ENCODE measurements at regions not wholly inside any gene's neighbourhood (a gene's known extent, or its start where the extent isn't known, plus 50 kb on each side); places are given as distances from the start of the nearest gene placed in this dataset.

GRCh38 chr13:72444999-72445398 is 282.4 kb downstream of the MZT1 start:
- Mint-ChIP-seq H3K27me3 (peaks cover 0 to 7% (median 0%) of the 10 kb centered on the region in 5 donors), H3K9me3 (peaks cover 3 to 18% (median 13%) of the 10 kb centered on the region in 11 donors), H3K27ac (no peak overlapping the region), H3K36me3 (peaks cover 0 to under 1% (median 0%) of the 10 kb centered on the region in 5 donors), H3K4me1 (no peaks in the 10 kb centered on the region), H3K4me3 (no peak overlapping the region)
- Histone ChIP-seq H3K36me3 (ENCODE audit: control insufficient read depth in 2 of 3, insufficient read depth in 3 of 3, low read length in 3 of 3) (no peaks in the 10 kb centered on the region), H3K27me3 (ENCODE audit: control insufficient read depth in 2 of 2, insufficient read depth in 2 of 2, low read length in 2 of 2) (no peaks in the 10 kb centered on the region), H3K4me3 (ENCODE audit: low read length) (no peak overlapping the region), H3K9me3 (ENCODE audit: control insufficient read depth in 2 of 3, low read length in 3 of 3) (no peaks in the 10 kb centered on the region), H3K4me1 (ENCODE audit: control insufficient read depth in 2 of 2, insufficient read depth in 2 of 2, low read length in 2 of 2) (no peaks in the 10 kb centered on the region), H3K27ac (ENCODE audit: low read depth, low read length) (no peak overlapping the region)
- POLR2A ChIA-PET: no interaction called here
- intact Hi-C loops (cut with micrococcal nuclease): no loop called here
- DNase-seq (no peak), ATAC-seq (no peak)
- CTCF ChIA-PET: interaction anchor here (0.7 kb wide), 1 partner anchor 44 kb away, joined by 3 read pairs; no protein-coding TSS in a partner anchor

- ChIA-PET CTCF (no interaction called here), POLR2A (no interaction called here)
- DNase-seq (no peak), ATAC-seq (no peak)
- Mint-ChIP-seq H3K4me3 (no peak overlapping the region), H3K27ac (no peak overlapping the region), H3K27me3 (peaks cover 0 to 2% (median 0%) of the 10 kb centered on the region in 5 donors), H3K9me3 (peaks cover 0 to 6% (median 0%) of the 10 kb centered on the region in 11 donors), H3K36me3 (no peaks in the 10 kb centered on the region), H3K4me1 (no peaks in the 10 kb centered on the region)
- H3K4me1 ChIP-seq (ENCODE audit: control insufficient read depth in 2 of 2, insufficient read depth in 2 of 2, low read length in 2 of 2): no peaks in the 10 kb centered on the region
- no peaks in the 10 kb centered on the region for H3K9me3 ChIP-seq (ENCODE audit: control insufficient read depth in 2 of 3, low read length in 3 of 3)
- H3K27ac ChIP-seq (ENCODE audit: low read depth, low read length): no peak overlapping the region
- H3K4me3 ChIP-seq (ENCODE audit: low read length): no peak overlapping the region
- intact Hi-C loops (cut with micrococcal nuclease): no loop called here
- H3K27me3 ChIP-seq (ENCODE audit: control insufficient read depth in 2 of 2, insufficient read depth in 2 of 2, low read length in 2 of 2): no peaks in the 10 kb centered on the region
- H3K36me3 ChIP-seq (ENCODE audit: control insufficient read depth in 2 of 3, insufficient read depth in 3 of 3, low read length in 3 of 3): no peaks in the 10 kb centered on the region
Observed at GRCh38 chr13:72437458-72437857, 290.0 kb downstream of the MZT1 start.

GRCh38 chr13:72435251-72435650 is 292.2 kb downstream of the MZT1 start:
- DNase-seq: no peak
- Histone ChIP-seq H3K4me3 (ENCODE audit: low read length) (no peak overlapping the region), H3K4me1 (ENCODE audit: control insufficient read depth in 2 of 2, insufficient read depth in 2 of 2, low read length in 2 of 2) (no peaks in the 10 kb centered on the region), H3K36me3 (ENCODE audit: control insufficient read depth in 2 of 3, insufficient read depth in 3 of 3, low read length in 3 of 3) (no peaks in the 10 kb centered on the region), H3K27ac (ENCODE audit: low read depth, low read length) (no peak overlapping the region), H3K27me3 (ENCODE audit: control insufficient read depth in 2 of 2, insufficient read depth in 2 of 2, low read length in 2 of 2) (no peaks in the 10 kb centered on the region), H3K9me3 (ENCODE audit: control insufficient read depth in 2 of 3, low read length in 3 of 3) (no peaks in the 10 kb centered on the region)
- no peaks in the 10 kb centered on the region for H3K4me1 Mint-ChIP-seq
- intact Hi-C loops (cut with micrococcal nuclease): no loop called here
- ChIA-PET CTCF (interaction anchor here (0.7 kb wide), 1 partner anchor 16 kb away, joined by 5 read pairs; no protein-coding TSS in a partner anchor), POLR2A (no interaction called here)
- H3K4me3 Mint-ChIP-seq: no peak overlapping the region
- H3K27ac Mint-ChIP-seq: no peak overlapping the region
- ATAC-seq: no peak
- no peaks in the 10 kb centered on the region for H3K36me3 Mint-ChIP-seq
- no peaks in the 10 kb centered on the region for H3K27me3 Mint-ChIP-seq
- H3K9me3 Mint-ChIP-seq: peaks cover 0 to 4% (median 0%) of the 10 kb centered on the region in 11 donors

GRCh38 chr13:72431981-72432682 is 295.3 kb downstream of the MZT1 start:
- Histone ChIP-seq H3K27ac (ENCODE audit: low read depth, low read length) (no peak overlapping the region), H3K27me3 (ENCODE audit: control insufficient read depth in 2 of 2, insufficient read depth in 2 of 2, low read length in 2 of 2) (no peaks in the 10 kb centered on the region), H3K4me1 (ENCODE audit: control insufficient read depth in 2 of 2, insufficient read depth in 2 of 2, low read length in 2 of 2) (no peaks in the 10 kb centered on the region), H3K9me3 (ENCODE audit: control insufficient read depth in 2 of 3, low read length in 3 of 3) (no peaks in the 10 kb centered on the region), H3K4me3 (ENCODE audit: low read length) (no peak overlapping the region), H3K36me3 (ENCODE audit: control insufficient read depth in 2 of 3, insufficient read depth in 3 of 3, low read length in 3 of 3) (no peaks in the 10 kb centered on the region)
- no peak overlapping the region for H3K4me3 Mint-ChIP-seq
- no peaks in the 10 kb centered on the region for H3K27me3 Mint-ChIP-seq
- intact Hi-C loops (cut with micrococcal nuclease): no loop called here
- no peaks in the 10 kb centered on the region for H3K4me1 Mint-ChIP-seq
- ChIA-PET POLR2A (no interaction called here), CTCF (no interaction called here)
- ATAC-seq (no peak), DNase-seq (no peak)
- H3K36me3 Mint-ChIP-seq: no peaks in the 10 kb centered on the region
- H3K27ac Mint-ChIP-seq: no peak overlapping the region
- peaks cover 0 to 4% (median 0%) of the 10 kb centered on the region in 11 donors for H3K9me3 Mint-ChIP-seq

- H3K27me3 ChIP-seq (ENCODE audit: control insufficient read depth in 2 of 2, insufficient read depth in 2 of 2, low read length in 2 of 2): no peaks in the 10 kb centered on the region
- H3K4me3 ChIP-seq (ENCODE audit: low read length): no peak overlapping the region
- no peak overlapping the region for H3K4me3 Mint-ChIP-seq
- H3K27me3 Mint-ChIP-seq: no peaks in the 10 kb centered on the region
- H3K27ac Mint-ChIP-seq: no peak overlapping the region
- CTCF ChIA-PET: no interaction called here
- H3K9me3 Mint-ChIP-seq: peaks cover 0 to 4% (median 0%) of the 10 kb centered on the region in 11 donors
- no peaks in the 10 kb centered on the region for H3K36me3 ChIP-seq (ENCODE audit: control insufficient read depth in 2 of 3, insufficient read depth in 3 of 3, low read length in 3 of 3)
- H3K4me1 ChIP-seq (ENCODE audit: control insufficient read depth in 2 of 2, insufficient read depth in 2 of 2, low read length in 2 of 2): no peaks in the 10 kb centered on the region
- POLR2A ChIA-PET: no interaction called here
- H3K4me1 Mint-ChIP-seq: no peaks in the 10 kb centered on the region
- no peak overlapping the region for H3K27ac ChIP-seq (ENCODE audit: low read depth, low read length)
- no peak for ATAC-seq
- intact Hi-C loops (cut with micrococcal nuclease): no loop called here
- no peak for DNase-seq
- H3K9me3 ChIP-seq (ENCODE audit: control insufficient read depth in 2 of 3, low read length in 3 of 3): no peaks in the 10 kb centered on the region
- no peaks in the 10 kb centered on the region for H3K36me3 Mint-ChIP-seq
Observed at GRCh38 chr13:72430923-72431322, 296.5 kb downstream of the MZT1 start.

- no peaks in the 10 kb centered on the region for H3K4me1 ChIP-seq (ENCODE audit: control insufficient read depth in 2 of 2, insufficient read depth in 2 of 2, low read length in 2 of 2)
- no peak for DNase-seq
- Mint-ChIP-seq H3K27me3 (no peaks in the 10 kb centered on the region), H3K4me3 (no peak overlapping the region), H3K4me1 (no peaks in the 10 kb centered on the region), H3K9me3 (peaks cover 0 to 2% (median 0%) of the 10 kb centered on the region in 11 donors), H3K27ac (no peak overlapping the region), H3K36me3 (no peaks in the 10 kb centered on the region)
- intact Hi-C loops (cut with micrococcal nuclease): no loop called here
- ChIA-PET CTCF (no interaction called here), POLR2A (no interaction called here)
- no peaks in the 10 kb centered on the region for H3K9me3 ChIP-seq (ENCODE audit: control insufficient read depth in 2 of 3, low read length in 3 of 3)
- no peaks in the 10 kb centered on the region for H3K36me3 ChIP-seq (ENCODE audit: control insufficient read depth in 2 of 3, insufficient read depth in 3 of 3, low read length in 3 of 3)
- H3K27me3 ChIP-seq (ENCODE audit: control insufficient read depth in 2 of 2, insufficient read depth in 2 of 2, low read length in 2 of 2): no peaks in the 10 kb centered on the region
- ATAC-seq: no peak
- H3K27ac ChIP-seq (ENCODE audit: low read depth, low read length): no peak overlapping the region
- H3K4me3 ChIP-seq (ENCODE audit: low read length): no peak overlapping the region
Observed at GRCh38 chr13:72427757-72428528, 299.5 kb downstream of the MZT1 start.

- intact Hi-C loops (cut with micrococcal nuclease): no loop called here
- Mint-ChIP-seq H3K27ac (no peak overlapping the region), H3K36me3 (no peaks in the 10 kb centered on the region), H3K9me3 (no peaks in the 10 kb centered on the region), H3K4me1 (no peaks in the 10 kb centered on the region), H3K4me3 (no peak overlapping the region), H3K27me3 (no peaks in the 10 kb centered on the region)
- Histone ChIP-seq H3K36me3 (ENCODE audit: control insufficient read depth in 2 of 3, insufficient read depth in 3 of 3, low read length in 3 of 3) (no peaks in the 10 kb centered on the region), H3K9me3 (ENCODE audit: control insufficient read depth in 2 of 3, low read length in 3 of 3) (no peaks in the 10 kb centered on the region), H3K27ac (ENCODE audit: low read depth, low read length) (no peak overlapping the region), H3K27me3 (ENCODE audit: control insufficient read depth in 2 of 2, insufficient read depth in 2 of 2, low read length in 2 of 2) (no peaks in the 10 kb centered on the region), H3K4me1 (ENCODE audit: control insufficient read depth in 2 of 2, insufficient read depth in 2 of 2, low read length in 2 of 2) (no peaks in the 10 kb centered on the region), H3K4me3 (ENCODE audit: low read length) (no peak overlapping the region)
- POLR2A ChIA-PET: no interaction called here
- CTCF ChIA-PET: no interaction called here
- DNase-seq (no peak), ATAC-seq (no peak)
Observed at GRCh38 chr13:72424059-72424458, 303.4 kb downstream of the MZT1 start.

All from naive thymus-derived CD4-positive, alpha-beta T cell (primary cell).